ENCODE measurements at regions not wholly inside any gene's neighbourhood (a gene's known extent, or its start where the extent isn't known, plus 50 kb on each side); places are given as distances from the start of the nearest gene placed in this dataset.

GRCh38 chr15:93467337-93467736 is 378.3 kb upstream of the RGMA start:
- no peaks in the 10 kb centered on the region for H3K36me3 ChIP-seq (ENCODE audit: control insufficient read depth, insufficient read depth, low read length)
- no peak overlapping the region for H2AFZ ChIP-seq (replicated peaks; ENCODE audit: low read length, poor library complexity)
- no peaks in the 10 kb centered on the region for H3K27me3 ChIP-seq (ENCODE audit: control insufficient read depth, insufficient read depth, low read length)
- H3K79me1 ChIP-seq (ENCODE audit: low read depth in 1 of 2, low read length in 2 of 2): no peaks in the 10 kb centered on the region
- DNase-seq: no peak
- H3K27ac ChIP-seq (ENCODE audit: insufficient read depth, low read length): no peak overlapping the region
- no peaks in the 10 kb centered on the region for H4K20me1 ChIP-seq (ENCODE audit: insufficient read depth, low read length)
- no peak overlapping the region for H2AK5ac ChIP-seq (ENCODE audit: low read depth, low read length)
- no peak overlapping the region for H4K5ac ChIP-seq (ENCODE audit: low read depth, low read length)
- no TSS peak for BruUV-seq (replicated peaks)
- no peak overlapping the region for H2BK5ac ChIP-seq (ENCODE audit: low read depth, low read length, poor library complexity, severe bottlenecking)
- dilution Hi-C loops (cut with HindIII; ENCODE audit: low sequenced_read_pairs, unreplicated experiment) (no loop called here), in situ Hi-C loops (cut with MboI; ENCODE audit: low sequenced_read_pairs) (no loop called here), intact Hi-C loops (cut with micrococcal nuclease) (no loop called here)
- H3K4me3 ChIP-seq (ENCODE audit: insufficient read depth, low read depth, low read length): no peak overlapping the region
- no peaks in the 10 kb centered on the region for H3K4me1 ChIP-seq (ENCODE audit: control insufficient read depth, insufficient read depth, low read length)
- H3K56ac ChIP-seq (ENCODE audit: extremely low read depth, insufficient read depth, low read length): no peak overlapping the region
- ChIA-PET CTCF (no interaction called here), POLR2A (ENCODE audit: unreplicated experiment) (no interaction called here)
- ATAC-seq (ENCODE audit: low read depth): no peak
- H3K23ac ChIP-seq (ENCODE audit: low read depth, low read length): no peak overlapping the region
- H2BK15ac ChIP-seq (ENCODE audit: low read depth, low read length): no peak overlapping the region
- H3K9ac ChIP-seq (ENCODE audit: low read depth, low read length): no peak overlapping the region
- no peak overlapping the region for H3K4me2 ChIP-seq (ENCODE audit: low read depth, low read length)
- TF ChIP-seq MAZ (IDR thresholded peaks at IDR 0.05; ENCODE audit: borderline replicate concordance, low read depth, low read length): no peak
- H3K4ac ChIP-seq (ENCODE audit: low read depth, low read length): no peak overlapping the region
- no peak overlapping the region for H2BK20ac ChIP-seq (ENCODE audit: low read depth, low read length)
- no peak overlapping the region for H4K91ac ChIP-seq (ENCODE audit: insufficient read depth, low read depth, low read length)
- H3K9me3 ChIP-seq (ENCODE audit: control insufficient read depth, insufficient read depth, low read length): peaks cover 14% of the 10 kb centered on the region
- no peak overlapping the region for H3K18ac ChIP-seq (ENCODE audit: low read depth, low read length)
- whole genome bisulfite sequencing, 2 experiments (ENCODE audit: extremely low coverage in 2 of 2, insufficient read length in 1 of 2): no CpG with 5 or more reads among the region's 3 CpGs
- H3K14ac ChIP-seq (replicated peaks; ENCODE audit: low read depth, low read length): no peak overlapping the region
- H3K9me1 ChIP-seq (ENCODE audit: insufficient read depth, low read length): no peaks in the 10 kb centered on the region
- no peak overlapping the region for H2BK120ac ChIP-seq (ENCODE audit: low read depth, low read length)
- H4K8ac ChIP-seq (ENCODE audit: low read depth in 2 of 2, low read length in 2 of 2): no peak overlapping the region
- H2AK9ac ChIP-seq (replicated peaks; ENCODE audit: low read depth, low read length, poor library complexity): no peak overlapping the region
